Astrocyte (in vitro differentiated cells and primary cell): ENCODE measurements at regions not wholly inside any gene's neighbourhood (a gene's known extent, or its start where the extent isn't known, plus 50 kb on each side); places are given as distances from the start of the nearest gene placed in this dataset.

ENCODE experiments used
- DNase-seq: peaks from one replicate; pipeline ENCODE4 v3.0.0-alpha.2; 2010; ENCODE audit warnings: low read depth
- FAIRE-seq: peaks from 2 replicates; lab custom pipeline; 2011; peaks lifted over from hg19 to GRCh38; lab: Jason Lieb, UNC
- H2AFZ ChIP-seq: 2 replicates; pipeline ENCODE4 v1.6.0; 2012; ENCODE audit warnings: low read depth, low read length, inconsistent platforms
- H3K27ac ChIP-seq: 2 replicates; pipeline ENCODE4 v1.5.1; 2011; ENCODE audit warnings: low read depth, low read length, inconsistent platforms
- H3K27me3 ChIP-seq: 2 replicates; pipeline ENCODE4 v1.6.0; 2011; ENCODE audit warnings: low read length, inconsistent platforms; ENCODE audit not compliant: insufficient read depth
- H3K36me3 ChIP-seq: 2 replicates; pipeline ENCODE4 v1.5.1; 2011; ENCODE audit warnings: low read length, inconsistent platforms; ENCODE audit not compliant: insufficient read depth
- H3K4me1 ChIP-seq: 2 replicates; pipeline ENCODE4 v1.5.1; 2011; ENCODE audit warnings: low read length, inconsistent platforms; ENCODE audit not compliant: insufficient read depth
- H3K4me2 ChIP-seq: 2 replicates; pipeline ENCODE4 v1.6.0; 2012; ENCODE audit warnings: low read length, inconsistent platforms
- H3K4me3 ChIP-seq: 2 replicates; pipeline ENCODE4 v1.5.1; 2011; ENCODE audit warnings: low read depth, mild to moderate bottlenecking, low read length, inconsistent platforms; ENCODE audit not compliant: insufficient read depth
- H3K79me2 ChIP-seq: 2 replicates; pipeline ENCODE4 v1.6.0; 2012; ENCODE audit warnings: mild to moderate bottlenecking, low read length, inconsistent platforms; ENCODE audit not compliant: insufficient read depth
- H3K9ac ChIP-seq: 2 replicates; pipeline ENCODE4 v1.6.0; 2012; ENCODE audit warnings: mild to moderate bottlenecking, low read length, inconsistent platforms
- H3K9me3 ChIP-seq: 2 replicates; pipeline ENCODE4 v1.5.1; 2012; ENCODE audit warnings: low read depth, mild to moderate bottlenecking, low read length, inconsistent platforms; ENCODE audit not compliant: insufficient read depth
- H4K20me1 ChIP-seq: 2 replicates; pipeline ENCODE4 v1.6.0; 2012; ENCODE audit warnings: low read length, inconsistent platforms; ENCODE audit not compliant: insufficient read depth
- H3K27ac Mint-ChIP-seq: one replicate; pipeline ENCODE4 v1.8.0; 2021; ENCODE audit warnings: mild to moderate bottlenecking, mixed read lengths; ENCODE audit not compliant: unreplicated experiment
- H3K27me3 Mint-ChIP-seq: one replicate; pipeline ENCODE4 v1.8.0; 2021; ENCODE audit warnings: low read depth, mixed read lengths; ENCODE audit not compliant: unreplicated experiment
- H3K36me3 Mint-ChIP-seq: one replicate; pipeline ENCODE4 v1.8.0; 2021; ENCODE audit warnings: low read depth, mixed read lengths; ENCODE audit not compliant: unreplicated experiment
- H3K4me1 Mint-ChIP-seq: one replicate; pipeline ENCODE4 v1.8.0; 2021; ENCODE audit warnings: low read depth, mixed read lengths; ENCODE audit not compliant: unreplicated experiment
- H3K4me3 Mint-ChIP-seq: one replicate; pipeline ENCODE4 v1.8.0; 2021; ENCODE audit warnings: mild to moderate bottlenecking, moderate library complexity, mixed read lengths; ENCODE audit not compliant: unreplicated experiment
- H3K9me3 Mint-ChIP-seq: one replicate; pipeline ENCODE4 v1.8.0; 2021; ENCODE audit warnings: mild to moderate bottlenecking, mixed read lengths; ENCODE audit not compliant: unreplicated experiment
- EZH2 ChIP-seq: IDR thresholded peaks from 2 replicates; pipeline ENCODE4 v1.6.1; 2012; ENCODE audit warnings: mild to moderate bottlenecking, low read length, inconsistent platforms; ENCODE audit not compliant: insufficient read depth
- TF ChIP-seq, protein P1 (sequence below): IDR thresholded peaks from 2 replicates; pipeline ENCODE4 v1.5.1; 2011; ENCODE audit warnings: low read depth, mild to moderate bottlenecking, inconsistent platforms, low read length, moderate library complexity; ENCODE audit not compliant: insufficient read depth

DNA sequence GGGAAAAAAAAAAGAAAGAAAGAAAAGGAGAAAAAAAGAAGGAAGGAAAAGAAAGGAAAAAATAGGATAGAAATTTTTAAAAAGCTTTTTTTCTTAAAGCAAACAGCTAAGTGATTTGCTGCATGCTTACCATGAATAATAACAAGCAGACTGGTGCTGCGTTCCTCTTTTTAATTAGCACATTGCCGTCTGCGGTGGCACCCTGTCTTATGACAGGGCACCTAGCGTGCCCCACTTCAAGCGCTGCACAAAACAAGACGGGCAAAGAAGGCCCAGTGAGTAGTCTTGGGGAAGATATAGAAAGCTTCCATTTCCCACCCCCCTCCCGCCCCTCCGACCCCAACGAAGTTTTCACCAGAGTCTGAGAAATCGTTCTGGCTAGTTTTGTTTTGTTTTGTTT is 513.9 kb downstream of the ZNF608 start:
- H3K36me3 Mint-ChIP-seq = no peaks in the 10 kb centered on the region
- peaks cover 6% of the 10 kb centered on the region for H3K9me3 Mint-ChIP-seq
- H4K20me1 ChIP-seq = no peaks in the 10 kb centered on the region
- H3K79me2 ChIP-seq = no peaks in the 10 kb centered on the region
- no peak for TF ChIP-seq EZH2
- TF ChIP-seq, protein P1, sequence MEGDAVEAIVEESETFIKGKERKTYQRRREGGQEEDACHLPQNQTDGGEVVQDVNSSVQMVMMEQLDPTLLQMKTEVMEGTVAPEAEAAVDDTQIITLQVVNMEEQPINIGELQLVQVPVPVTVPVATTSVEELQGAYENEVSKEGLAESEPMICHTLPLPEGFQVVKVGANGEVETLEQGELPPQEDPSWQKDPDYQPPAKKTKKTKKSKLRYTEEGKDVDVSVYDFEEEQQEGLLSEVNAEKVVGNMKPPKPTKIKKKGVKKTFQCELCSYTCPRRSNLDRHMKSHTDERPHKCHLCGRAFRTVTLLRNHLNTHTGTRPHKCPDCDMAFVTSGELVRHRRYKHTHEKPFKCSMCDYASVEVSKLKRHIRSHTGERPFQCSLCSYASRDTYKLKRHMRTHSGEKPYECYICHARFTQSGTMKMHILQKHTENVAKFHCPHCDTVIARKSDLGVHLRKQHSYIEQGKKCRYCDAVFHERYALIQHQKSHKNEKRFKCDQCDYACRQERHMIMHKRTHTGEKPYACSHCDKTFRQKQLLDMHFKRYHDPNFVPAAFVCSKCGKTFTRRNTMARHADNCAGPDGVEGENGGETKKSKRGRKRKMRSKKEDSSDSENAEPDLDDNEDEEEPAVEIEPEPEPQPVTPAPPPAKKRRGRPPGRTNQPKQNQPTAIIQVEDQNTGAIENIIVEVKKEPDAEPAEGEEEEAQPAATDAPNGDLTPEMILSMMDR = no peak
- H3K4me3 ChIP-seq = no peak overlapping the region
- H3K4me2 ChIP-seq = peak overlapping the region; percentile 44
- no peaks in the 10 kb centered on the region for H3K27me3 ChIP-seq
- H3K4me3 Mint-ChIP-seq = no peak overlapping the region
- no peak overlapping the region for H2AFZ ChIP-seq
- H3K9me3 ChIP-seq = no peaks in the 10 kb centered on the region
- DNase-seq (no peak), FAIRE-seq (no peak)
- H3K4me1 Mint-ChIP-seq = peaks cover 11% of the 10 kb centered on the region
- H3K27me3 Mint-ChIP-seq = peaks cover 3% of the 10 kb centered on the region
- no peak overlapping the region for H3K27ac ChIP-seq
- H3K9ac ChIP-seq = no peak overlapping the region
- no peak overlapping the region for H3K27ac Mint-ChIP-seq
- no peaks in the 10 kb centered on the region for H3K36me3 ChIP-seq
- no peaks in the 10 kb centered on the region for H3K4me1 ChIP-seq

DNA sequence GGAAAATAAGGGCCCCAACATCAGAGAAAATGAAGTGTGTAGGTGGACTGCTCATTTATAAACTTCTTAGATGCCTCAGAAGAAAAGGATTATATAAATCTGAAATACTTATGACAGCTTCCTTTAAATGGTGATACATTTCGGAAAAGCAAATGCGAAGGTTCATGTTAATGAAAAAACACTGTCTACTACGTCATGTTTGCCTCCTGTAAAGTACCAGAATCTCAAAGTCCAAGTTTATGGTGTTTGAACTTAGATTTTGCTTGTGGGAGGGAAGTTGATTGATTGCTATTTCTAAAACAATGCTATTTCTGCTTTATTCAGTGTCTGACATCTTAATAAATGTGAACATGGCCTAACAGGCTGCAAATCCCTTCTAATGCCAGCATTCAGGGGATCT is 514.6 kb downstream of the ZNF608 start:
- FAIRE-seq (no peak), DNase-seq (no peak)
- Histone ChIP-seq H3K4me2 (no peak overlapping the region), H3K4me1 (no peaks in the 10 kb centered on the region), H4K20me1 (no peaks in the 10 kb centered on the region), H3K27me3 (no peaks in the 10 kb centered on the region), H3K27ac (no peak overlapping the region), H3K4me3 (no peak overlapping the region), H3K36me3 (no peaks in the 10 kb centered on the region), H3K9ac (no peak overlapping the region), H2AFZ (no peak overlapping the region), H3K79me2 (no peaks in the 10 kb centered on the region), H3K9me3 (no peaks in the 10 kb centered on the region)
- H3K27ac Mint-ChIP-seq = no peak overlapping the region
- no peaks in the 10 kb centered on the region for H3K36me3 Mint-ChIP-seq
- peaks cover 11% of the 10 kb centered on the region for H3K4me1 Mint-ChIP-seq
- H3K27me3 Mint-ChIP-seq = peaks cover 3% of the 10 kb centered on the region
- H3K4me3 Mint-ChIP-seq = no peak overlapping the region
- H3K9me3 Mint-ChIP-seq = peaks cover 6% of the 10 kb centered on the region
- no peak for TF ChIP-seq EZH2
- TF ChIP-seq, protein P1 = no peak

DNA sequence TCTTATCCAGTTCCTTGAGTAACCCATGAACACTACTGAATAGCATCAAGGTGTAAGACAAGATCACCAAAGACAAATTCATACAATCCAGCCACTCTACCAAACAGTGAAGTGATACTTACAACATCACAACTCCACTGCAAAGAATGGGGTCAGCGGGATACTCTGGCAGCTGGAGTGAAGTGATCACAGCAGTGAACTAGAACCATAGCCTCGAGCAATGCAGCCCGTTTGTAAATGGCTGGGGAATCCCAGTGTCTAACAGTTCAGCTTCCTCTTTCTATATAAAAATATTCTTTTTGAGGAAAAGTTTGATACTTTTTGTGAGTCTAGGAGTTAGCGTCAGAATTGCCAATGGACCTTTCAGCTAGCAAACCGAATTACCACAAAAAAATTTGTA is 515.2 kb downstream of the ZNF608 start:
- FAIRE-seq (no peak), DNase-seq (no peak)
- H3K4me1 Mint-ChIP-seq = peaks cover 11% of the 10 kb centered on the region
- H3K4me2 ChIP-seq = no peak overlapping the region
- TF ChIP-seq, protein P1 = no peak
- TF ChIP-seq EZH2 = no peak
- no peaks in the 10 kb centered on the region for H3K9me3 ChIP-seq
- H3K27ac ChIP-seq = no peak overlapping the region
- no peaks in the 10 kb centered on the region for H3K27me3 ChIP-seq
- H3K4me3 ChIP-seq = no peak overlapping the region
- H3K79me2 ChIP-seq = no peaks in the 10 kb centered on the region
- H3K9ac ChIP-seq = no peak overlapping the region
- no peak overlapping the region for H3K27ac Mint-ChIP-seq
- H2AFZ ChIP-seq = no peak overlapping the region
- no peaks in the 10 kb centered on the region for H3K36me3 Mint-ChIP-seq
- H3K27me3 Mint-ChIP-seq = peaks cover 3% of the 10 kb centered on the region
- H3K9me3 Mint-ChIP-seq = peaks cover 6% of the 10 kb centered on the region
- no peaks in the 10 kb centered on the region for H3K4me1 ChIP-seq
- no peaks in the 10 kb centered on the region for H3K36me3 ChIP-seq
- H3K4me3 Mint-ChIP-seq = no peak overlapping the region
- H4K20me1 ChIP-seq = no peaks in the 10 kb centered on the region
